Activated B cell treated with CpG ODN at 0.5 μM for 24 hours (primary cell): ENCODE measurements at regions not wholly inside any gene's neighbourhood (a gene's known extent, or its start where the extent isn't known, plus 50 kb on each side); places are given as distances from the start of the nearest gene placed in this dataset.

Source experiments
- ATAC-seq: fragments of 200-7000 bp; cut with Tn5 transposase; one replicate; pipeline ENCODE4 v1.10.0; 2021; ENCODE audit warnings: low read depth, mild to moderate bottlenecking, moderate library complexity
- CTCF ChIA-PET: fragments of 350-600 bp; sonication (Branson Sonifier 250); formaldehyde crosslinking; loops from one replicate; lab custom pipeline; 2021; ENCODE audit warnings: antibody characterized with exemption; lab: Charles Lee
- POLR2A ChIA-PET: fragments of 350-600 bp; sonication (Branson Sonifier 250); formaldehyde crosslinking; loops from one replicate; lab custom pipeline; 2021; ENCODE audit warnings: antibody characterized with exemption; lab: Charles Lee
- DNase-seq: peaks from one replicate; pipeline ENCODE4 v3.0.0; 2022
- H3K27ac Mint-ChIP-seq: one replicate; pipeline ENCODE4 v1.8.0; 2020; ENCODE audit warnings: mixed read lengths
- H3K27me3 Mint-ChIP-seq: one replicate; pipeline ENCODE4 v1.8.0; 2021; ENCODE audit warnings: mixed read lengths
- H3K36me3 Mint-ChIP-seq: one replicate; pipeline ENCODE4 v1.8.0; 2021; ENCODE audit warnings: low read depth, mixed read lengths
- H3K4me1 Mint-ChIP-seq: one replicate; pipeline ENCODE4 v1.8.0; 2021; ENCODE audit warnings: mixed read lengths
- H3K4me3 Mint-ChIP-seq: one replicate; pipeline ENCODE4 v1.8.0; 2020; ENCODE audit warnings: mild to moderate bottlenecking, mixed read lengths
- H3K9me3 Mint-ChIP-seq: one replicate; pipeline ENCODE4 v1.8.0; 2020; ENCODE audit warnings: mixed read lengths
- CTCF ChIP-seq: fragments of 200-600 bp; IDR thresholded peaks from one replicate; pipeline ENCODE4 v1.8.0; 2022; ENCODE audit warnings: antibody characterized with exemption, mild to moderate bottlenecking
- intact Hi-C: fragments of 100-400 bp; cut with micrococcal nuclease; formaldehyde crosslinking; loops from one replicate; pipeline ENCODE4 v1.15.1; 2024

- POLR2A ChIA-PET = no interaction called here
- ATAC-seq (no peak), DNase-seq (no peak)
- H3K4me1 Mint-ChIP-seq = no peaks in the 10 kb centered on the region
- H3K9me3 Mint-ChIP-seq = no peaks in the 10 kb centered on the region
- H3K27ac Mint-ChIP-seq = no peak overlapping the region
- H3K4me3 Mint-ChIP-seq = no peak overlapping the region
- no peak for TF ChIP-seq CTCF
- H3K36me3 Mint-ChIP-seq = no peaks in the 10 kb centered on the region
- CTCF ChIA-PET = no interaction called here
- peaks cover 38% of the 10 kb centered on the region for H3K27me3 Mint-ChIP-seq
- intact Hi-C loops = no loop called here
These were observed 64.3 kb upstream of the IER5L start for GRCh38 chr9:129242191-129242941.

- POLR2A ChIA-PET = no interaction called here
- ATAC-seq (no peak), DNase-seq (no peak)
- Mint-ChIP-seq H3K4me3 (no peak overlapping the region), H3K9me3 (no peaks in the 10 kb centered on the region), H3K27me3 (peaks cover 38% of the 10 kb centered on the region), H3K4me1 (peaks cover 3% of the 10 kb centered on the region), H3K27ac (no peak overlapping the region), H3K36me3 (no peaks in the 10 kb centered on the region)
- intact Hi-C loops = no loop called here
- CTCF ChIA-PET = no interaction called here
- no peak for TF ChIP-seq CTCF
These were observed 63.7 kb upstream of the IER5L start for GRCh38 chr9:129241725-129242124.

- Mint-ChIP-seq H3K9me3 (no peaks in the 10 kb centered on the region), H3K27ac (no peak overlapping the region), H3K36me3 (no peaks in the 10 kb centered on the region), H3K27me3 (peaks cover 37% of the 10 kb centered on the region), H3K4me1 (peaks cover 10% of the 10 kb centered on the region), H3K4me3 (no peak overlapping the region)
- intact Hi-C loops = no loop called here
- ChIA-PET POLR2A (no interaction called here), CTCF (no interaction called here)
- ATAC-seq (no peak), DNase-seq (no peak)
- no peak for TF ChIP-seq CTCF
These were observed 62.6 kb upstream of the IER5L start for GRCh38 chr9:129240581-129241211.

- no peak overlapping the region for H3K4me3 Mint-ChIP-seq
- no peak overlapping the region for H3K27ac Mint-ChIP-seq
- H3K36me3 Mint-ChIP-seq = no peaks in the 10 kb centered on the region
- ChIA-PET POLR2A (no interaction called here), CTCF (no interaction called here)
- peaks cover 15% of the 10 kb centered on the region for H3K4me1 Mint-ChIP-seq
- peaks cover 35% of the 10 kb centered on the region for H3K27me3 Mint-ChIP-seq
- no peak for DNase-seq
- no peaks in the 10 kb centered on the region for H3K9me3 Mint-ChIP-seq
- no peak for ATAC-seq
- intact Hi-C loops = no loop called here
- TF ChIP-seq CTCF = no peak
These were observed 62.0 kb upstream of the IER5L start for GRCh38 chr9:129239946-129240490.

GRCh38 chr9:129237803-129238202, 59.7 kb upstream of the IER5L start:
- Mint-ChIP-seq H3K36me3 (no peaks in the 10 kb centered on the region), H3K9me3 (peaks cover 6% of the 10 kb centered on the region), H3K27ac (no peak overlapping the region), H3K27me3 (peaks cover 37% of the 10 kb centered on the region), H3K4me1 (peaks cover 15% of the 10 kb centered on the region), H3K4me3 (no peak overlapping the region)
- ChIA-PET CTCF (no interaction called here), POLR2A (interaction anchor here (0.6 kb wide), 1 partner anchor 83 kb away, joined by 7 read pairs; no protein-coding TSS in a partner anchor)
- TF ChIP-seq CTCF = no peak
- intact Hi-C loops = no loop called here
- ATAC-seq (no peak), DNase-seq (no peak)
